Cardiac fibroblast (primary cell): ENCODE measurements at regions not wholly inside any gene's neighbourhood (a gene's known extent, or its start where the extent isn't known, plus 50 kb on each side); places are given as distances from the start of the nearest gene placed in this dataset.
"Not testable (repeated sequence)": the region's sequence is repeated elsewhere in the genome, so short reads cannot be mapped to it uniquely, and the experiment has no call there.

ENCODE experiments used
- DNase-seq, 2 donors: peaks; one replicate each; pipeline versions ENCODE4 v3.0.0 to v3.0.0-alpha.2; 2010; ENCODE audit warnings: low read depth in 2 of 2
- H3K4me3 ChIP-seq, 2 donors: replicated peaks in 1 of 2; 1 replicate in 1 of 2; 2 replicates in 1 of 2; pipeline ENCODE4 v1.5.1; 2011; ENCODE audit warnings: low read depth in 2 of 2, low read length in 2 of 2, mild to moderate bottlenecking in 2 of 2, moderate library complexity in 1 of 2
- TF ChIP-seq, protein P1 (sequence below): IDR thresholded peaks from one replicate; pipeline ENCODE4 v1.5.1; 2011; ENCODE audit warnings: low read depth, mild to moderate bottlenecking, low read length, inconsistent platforms

DNA sequence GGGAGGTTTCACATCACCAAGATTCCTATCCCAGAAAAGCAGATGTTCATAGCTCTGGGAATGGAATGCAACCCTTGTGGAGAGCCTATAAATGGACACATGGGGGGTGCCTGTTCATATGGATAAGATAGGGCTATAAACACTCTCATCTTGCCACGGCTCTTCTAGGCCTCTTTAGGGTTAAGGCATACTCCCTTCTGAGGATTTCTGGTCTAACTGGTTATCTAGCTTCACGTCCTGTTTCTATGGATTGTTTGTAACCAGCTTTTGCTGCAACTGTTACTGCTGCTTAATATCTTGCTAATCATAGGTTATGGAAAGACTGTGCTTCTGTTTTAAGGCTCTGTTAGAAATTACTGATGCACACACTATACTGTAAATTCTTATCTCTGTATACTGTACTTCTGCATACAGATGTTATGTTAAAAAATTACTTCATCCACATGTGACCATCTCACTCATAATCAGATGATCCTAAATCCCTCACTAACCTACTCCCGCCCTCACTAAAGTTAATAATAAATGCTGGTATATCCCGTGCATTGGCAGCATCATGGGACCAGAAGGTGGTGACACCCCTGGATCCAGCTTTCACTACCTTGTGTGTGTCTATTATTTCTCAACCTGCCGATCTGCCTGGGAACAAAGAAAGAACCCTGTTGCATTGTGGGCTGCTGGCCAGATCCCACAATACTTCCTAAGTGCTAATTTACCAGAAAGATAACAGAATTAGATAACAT lies 68.7 kb downstream of the PRKAB2 start:
- H3K4me3 ChIP-seq, DNase-seq: not testable (repeated sequence)

DNA sequence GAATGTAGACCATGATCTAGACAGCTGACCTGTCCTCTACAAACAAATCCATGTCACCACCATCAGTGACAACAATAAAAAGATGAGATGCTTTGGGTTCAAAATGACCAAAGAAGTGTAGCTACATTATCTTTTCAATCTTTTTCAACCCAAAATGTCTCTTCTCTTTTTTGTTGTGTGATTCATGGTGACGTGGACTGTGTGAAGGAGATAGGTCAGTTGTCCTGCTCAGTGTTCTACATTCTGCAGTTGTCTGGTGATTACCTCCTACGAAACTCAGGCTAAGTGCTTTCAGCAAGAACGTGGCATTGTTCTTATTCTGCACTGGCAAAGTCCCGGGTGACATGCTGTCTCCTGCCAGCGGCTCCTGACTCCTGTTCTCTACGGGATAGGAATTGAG lies 73.1 kb downstream of the PRKAB2 start:
- TF ChIP-seq, protein P1, sequence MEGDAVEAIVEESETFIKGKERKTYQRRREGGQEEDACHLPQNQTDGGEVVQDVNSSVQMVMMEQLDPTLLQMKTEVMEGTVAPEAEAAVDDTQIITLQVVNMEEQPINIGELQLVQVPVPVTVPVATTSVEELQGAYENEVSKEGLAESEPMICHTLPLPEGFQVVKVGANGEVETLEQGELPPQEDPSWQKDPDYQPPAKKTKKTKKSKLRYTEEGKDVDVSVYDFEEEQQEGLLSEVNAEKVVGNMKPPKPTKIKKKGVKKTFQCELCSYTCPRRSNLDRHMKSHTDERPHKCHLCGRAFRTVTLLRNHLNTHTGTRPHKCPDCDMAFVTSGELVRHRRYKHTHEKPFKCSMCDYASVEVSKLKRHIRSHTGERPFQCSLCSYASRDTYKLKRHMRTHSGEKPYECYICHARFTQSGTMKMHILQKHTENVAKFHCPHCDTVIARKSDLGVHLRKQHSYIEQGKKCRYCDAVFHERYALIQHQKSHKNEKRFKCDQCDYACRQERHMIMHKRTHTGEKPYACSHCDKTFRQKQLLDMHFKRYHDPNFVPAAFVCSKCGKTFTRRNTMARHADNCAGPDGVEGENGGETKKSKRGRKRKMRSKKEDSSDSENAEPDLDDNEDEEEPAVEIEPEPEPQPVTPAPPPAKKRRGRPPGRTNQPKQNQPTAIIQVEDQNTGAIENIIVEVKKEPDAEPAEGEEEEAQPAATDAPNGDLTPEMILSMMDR, result no peak
- no peak for DNase-seq
- no peak overlapping the region for H3K4me3 ChIP-seq

DNA sequence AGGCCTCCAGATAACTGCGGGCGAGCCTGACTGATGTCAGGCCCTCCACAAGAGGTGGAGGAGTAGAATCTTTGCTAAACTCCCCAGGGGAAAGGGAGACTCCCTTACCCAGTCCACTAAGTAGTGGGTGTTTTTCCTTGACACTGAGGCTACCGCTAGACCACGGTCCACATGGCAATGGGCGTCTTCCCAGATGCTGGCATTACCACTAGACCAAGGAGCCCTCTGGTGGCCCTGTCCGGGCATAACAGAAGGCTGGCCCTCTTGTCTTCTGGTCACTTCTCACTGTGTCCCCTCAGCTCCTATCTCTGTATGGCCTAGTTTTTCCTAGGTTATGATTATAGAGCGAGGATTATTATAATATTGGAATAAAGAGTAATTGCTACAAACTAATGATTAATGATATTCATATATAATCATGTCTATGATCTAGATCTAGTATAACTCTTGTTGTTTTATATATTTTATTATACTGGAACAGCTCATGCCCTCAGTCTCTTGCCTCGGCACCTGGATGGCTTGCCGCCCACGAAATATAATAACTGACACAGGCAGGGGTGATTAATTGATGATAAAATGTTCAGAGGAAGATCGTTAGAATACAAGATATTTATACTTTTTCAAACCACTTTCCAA lies 73.8 kb downstream of the PRKAB2 start:
- DNase-seq, result peak; percentile 24 to 40
- TF ChIP-seq, protein P1, result peak; percentile 46
- H3K4me3 ChIP-seq, result not testable (repeated sequence)

DNA sequence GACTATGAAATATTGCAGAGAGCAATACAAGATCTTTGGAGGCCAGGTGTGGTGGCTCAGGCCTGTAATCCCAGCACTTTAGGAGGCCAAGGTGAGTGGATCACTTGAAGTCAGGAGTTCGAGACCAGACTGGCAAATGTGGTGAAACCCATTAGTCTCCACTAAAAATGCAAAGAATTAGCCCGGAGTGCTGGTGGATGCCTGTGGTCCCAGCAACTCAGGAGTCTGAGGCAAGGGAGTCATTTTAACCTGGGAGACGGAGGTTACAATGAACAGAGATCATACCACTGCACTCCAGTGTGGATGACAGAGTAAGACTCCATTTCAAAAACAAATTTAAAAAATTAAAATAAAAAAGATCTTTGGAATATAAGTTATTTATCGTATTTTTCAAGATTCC lies 76.6 kb downstream of the PRKAB2 start:
- TF ChIP-seq, protein P1, result no peak
- no peak for DNase-seq
- H3K4me3 ChIP-seq, result no peak overlapping the region

DNA sequence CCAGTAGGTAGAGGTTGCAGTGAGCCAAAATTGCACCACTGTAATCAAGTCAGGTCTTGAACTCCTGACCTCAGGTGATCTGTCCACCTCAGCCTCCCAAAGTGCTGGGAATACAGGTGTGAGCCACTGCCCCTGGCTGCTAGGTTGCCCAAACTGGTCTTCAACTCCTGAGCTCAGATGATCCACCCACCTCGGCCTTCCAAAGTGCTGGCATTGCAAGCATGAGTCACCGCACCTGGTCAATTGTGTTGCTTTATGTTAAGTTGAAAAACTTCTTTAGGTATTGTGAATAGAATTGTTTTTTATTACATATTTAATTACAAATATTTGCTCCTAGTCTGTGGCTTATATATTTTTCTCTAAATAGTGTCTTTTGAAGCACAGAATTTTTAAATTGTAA lies 80.5 kb downstream of the PRKAB2 start:
- DNase-seq, result no peak
- TF ChIP-seq, protein P1, result no peak

DNA sequence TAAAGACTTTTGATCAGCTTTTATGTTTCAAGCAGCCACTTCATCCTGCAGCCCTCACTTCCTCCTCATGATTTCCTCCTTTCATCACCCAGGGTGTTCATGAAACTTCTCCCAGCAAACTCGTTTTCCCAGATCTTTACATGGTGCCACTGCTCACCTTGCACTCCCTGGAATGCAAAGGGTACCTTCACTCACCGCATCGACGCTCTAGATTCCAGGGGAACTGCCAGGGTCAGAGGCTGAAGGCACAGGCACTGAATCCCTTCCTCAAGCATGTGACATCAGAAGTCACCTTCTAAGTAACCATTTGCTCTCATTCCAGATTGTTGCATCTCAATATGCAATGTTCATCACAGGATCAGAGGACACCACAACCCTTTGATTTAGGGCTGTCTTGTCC lies 82.8 kb downstream of the PRKAB2 start:
- no peak overlapping the region for H3K4me3 ChIP-seq
- no peak for DNase-seq
- TF ChIP-seq, protein P1, result no peak

More for the DNA sequence above, 80.5 kb downstream of the PRKAB2 start:
- H3K4me3 ChIP-seq, result no peak overlapping the region

DNA sequence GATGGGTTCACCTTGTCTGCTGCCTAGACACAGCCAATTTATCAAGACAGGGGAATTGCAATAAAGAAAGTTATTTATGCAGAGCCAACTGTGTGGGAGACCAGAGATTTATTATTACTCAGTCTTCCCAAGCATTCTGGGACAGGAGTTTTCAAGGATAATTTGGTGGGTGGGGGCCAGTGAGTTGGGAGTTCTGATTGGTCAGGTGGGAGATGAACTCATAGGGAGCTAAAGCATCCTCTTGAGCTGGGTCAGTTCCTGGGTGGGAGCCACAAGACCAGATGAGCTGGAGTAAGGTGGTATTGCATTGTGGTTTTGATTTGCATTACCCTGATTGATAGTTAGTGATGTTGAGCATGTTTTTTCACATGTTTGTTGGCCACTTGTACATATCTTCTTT lies 86.1 kb downstream of the PRKAB2 start:
- no peak for DNase-seq
- TF ChIP-seq, protein P1, result no peak
- H3K4me3 ChIP-seq, result no peak overlapping the region
